Ishikawa (cell line): ENCODE measurements at regions not wholly inside any gene's neighbourhood (a gene's known extent, or its start where the extent isn't known, plus 50 kb on each side); places are given as distances from the start of the nearest gene placed in this dataset.

Experiments used
- CEBPB ChIP-seq: IDR thresholded peaks from 2 replicates; pipeline ENCODE4 v1.6.1; 2012
- CREB1 ChIP-seq: IDR thresholded peaks from 2 replicates; pipeline ENCODE4 v1.6.1; 2012; ENCODE audit warnings: low read depth
- EGR1 ChIP-seq: IDR thresholded peaks from 2 replicates; pipeline ENCODE4 v1.6.1; 2012
- EP300 ChIP-seq: IDR thresholded peaks from 2 replicates; pipeline ENCODE4 v1.6.1; 2012; ENCODE audit warnings: borderline replicate concordance
- FOXM1 ChIP-seq: IDR thresholded peaks from 2 replicates; pipeline ENCODE4 v1.6.1; 2012; ENCODE audit warnings: low read depth, borderline replicate concordance
- NFIC ChIP-seq: IDR thresholded peaks from 2 replicates; pipeline ENCODE4 v1.6.1; 2012
- RAD21 ChIP-seq: IDR thresholded peaks from 2 replicates; pipeline ENCODE4 v1.6.1; 2012; ENCODE audit warnings: low read depth
- REST ChIP-seq: IDR thresholded peaks from 2 replicates; pipeline ENCODE4 v1.6.1; 2012; ENCODE audit warnings: low read depth, mild to moderate bottlenecking
- TAF1 ChIP-seq: IDR thresholded peaks from 2 replicates; pipeline ENCODE4 v1.6.1; 2012; ENCODE audit warnings: low read depth, mild to moderate bottlenecking
- TCF12 ChIP-seq: IDR thresholded peaks from 2 replicates; pipeline ENCODE4 v1.6.1; 2012; ENCODE audit warnings: low read depth
- TEAD4 ChIP-seq: IDR thresholded peaks from 2 replicates; pipeline ENCODE4 v1.6.1; 2012
- USF1 ChIP-seq: IDR thresholded peaks from 2 replicates; pipeline ENCODE4 v1.6.1; 2012
- YY1 ChIP-seq: IDR thresholded peaks from 2 replicates; pipeline ENCODE4 v1.6.1; 2012; ENCODE audit warnings: low read depth
- ZBTB7A ChIP-seq: IDR thresholded peaks from 2 replicates; pipeline ENCODE4 v1.6.1; 2012; ENCODE audit warnings: low read depth
- TF ChIP-seq, protein P1 (sequence below): IDR thresholded peaks from 2 replicates; pipeline ENCODE4 v1.6.1; 2012

- TF ChIP-seq EGR1, result no peak
- TF ChIP-seq, protein P1, sequence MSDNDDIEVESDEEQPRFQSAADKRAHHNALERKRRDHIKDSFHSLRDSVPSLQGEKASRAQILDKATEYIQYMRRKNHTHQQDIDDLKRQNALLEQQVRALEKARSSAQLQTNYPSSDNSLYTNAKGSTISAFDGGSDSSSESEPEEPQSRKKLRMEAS, result no peak
These were observed 347.7 kb downstream of the FBXO8 start for GRCh38 chr4:173935622-173936405.

DNA sequence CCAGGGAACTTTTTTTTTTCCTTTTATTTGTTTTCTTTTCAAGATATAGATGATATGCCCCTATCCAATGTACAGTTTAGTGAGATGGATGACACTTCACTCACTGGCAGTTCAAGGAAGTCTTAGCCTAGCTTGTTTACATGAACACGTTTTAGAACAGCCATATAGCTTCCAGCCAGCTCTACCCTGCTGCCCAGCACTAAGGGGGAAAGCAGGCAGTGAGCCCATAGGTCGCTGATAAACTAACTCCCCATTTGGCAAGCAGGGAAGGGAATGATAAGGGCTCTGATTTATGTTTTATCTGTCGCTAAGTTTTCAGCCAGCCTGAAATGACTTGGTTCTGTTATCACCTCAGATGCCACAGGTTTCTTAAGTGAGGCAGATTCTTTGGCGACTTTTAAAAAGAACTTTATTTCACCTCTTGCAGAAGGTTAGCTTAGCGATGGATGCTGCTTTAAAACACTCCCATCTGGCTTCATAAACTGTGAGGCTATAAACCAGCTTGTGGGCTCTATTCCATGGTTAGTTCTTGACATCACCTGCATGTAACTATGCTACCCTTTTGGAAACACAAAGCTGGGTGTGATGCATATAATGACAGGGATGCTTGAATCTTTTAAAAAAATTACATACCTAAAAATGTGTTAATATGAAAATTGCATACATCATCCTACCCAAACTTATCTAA lies 348.4 kb downstream of the FBXO8 start:
- TF ChIP-seq TAF1, result no peak
- TF ChIP-seq REST, result no peak
- no peak for TF ChIP-seq TEAD4
- TF ChIP-seq YY1, result no peak
- TF ChIP-seq FOXM1, result no peak
- TF ChIP-seq RAD21, result no peak
- no peak for TF ChIP-seq ZBTB7A
- TF ChIP-seq, protein P1, result no peak
- TF ChIP-seq CREB1, result no peak
- TF ChIP-seq CEBPB, result no peak
- TF ChIP-seq NFIC, result no peak
- TF ChIP-seq USF1, result no peak
- no peak for TF ChIP-seq TCF12
- TF ChIP-seq EGR1, result no peak
- TF ChIP-seq EP300, result no peak

DNA sequence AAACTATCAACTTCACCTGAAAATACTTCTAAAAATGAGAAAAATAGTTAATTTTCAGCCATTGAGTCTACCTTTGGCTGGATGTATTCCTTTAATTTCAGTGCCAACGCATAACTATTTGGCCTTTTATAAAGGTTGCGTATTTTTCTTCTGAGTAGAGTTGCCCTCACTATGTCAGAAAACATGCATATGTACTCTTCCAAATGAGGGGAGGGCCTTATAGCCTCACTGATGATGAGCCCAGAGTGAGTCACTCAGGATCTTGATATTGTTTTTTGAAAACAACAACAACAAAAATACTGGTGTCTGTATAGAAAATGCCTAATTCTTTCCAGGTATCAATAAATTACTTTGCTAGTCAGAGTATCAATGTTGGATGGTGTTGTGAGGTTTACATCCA lies 349.3 kb downstream of the FBXO8 start:
- TF ChIP-seq, protein P1, result no peak
- TF ChIP-seq NFIC, result no peak
- TF ChIP-seq CREB1, result no peak
- no peak for TF ChIP-seq ZBTB7A
- no peak for TF ChIP-seq TEAD4
- TF ChIP-seq TAF1, result no peak
- no peak for TF ChIP-seq TCF12
- no peak for TF ChIP-seq EP300
- TF ChIP-seq REST, result no peak
- TF ChIP-seq EGR1, result no peak
- TF ChIP-seq FOXM1, result no peak
- no peak for TF ChIP-seq YY1
- TF ChIP-seq RAD21, result no peak
- no peak for TF ChIP-seq USF1
- TF ChIP-seq CEBPB, result no peak

- TF ChIP-seq RAD21 (no peak), EP300 (no peak), TEAD4 (no peak)
These were observed 350.8 kb downstream of the FBXO8 start for GRCh38 chr4:173932701-173933100.

- no peak for TF ChIP-seq TAF1
- no peak for TF ChIP-seq CEBPB
- TF ChIP-seq, protein P1, result no peak
- TF ChIP-seq REST, result no peak
- TF ChIP-seq RAD21, result no peak
- no peak for TF ChIP-seq EGR1
- no peak for TF ChIP-seq NFIC
- TF ChIP-seq ZBTB7A, result no peak
- TF ChIP-seq TEAD4, result no peak
- TF ChIP-seq TCF12, result no peak
- no peak for TF ChIP-seq YY1
- TF ChIP-seq USF1, result no peak
- no peak for TF ChIP-seq EP300
- TF ChIP-seq CREB1, result no peak
These were observed 353.0 kb downstream of the FBXO8 start for GRCh38 chr4:173930329-173930967.
